Spleen (tissue), 7 donors: ENCODE measurements at regions not wholly inside any gene's neighbourhood (a gene's known extent, or its start where the extent isn't known, plus 50 kb on each side); places are given as distances from the start of the nearest gene placed in this dataset.

ENCODE experiments used
- CTCF ChIP-seq, 11 experiments: fragments of 200-600 bp in 7 of 11; fragments of 450-650 bp in 4 of 11; sonication (generic) in 4 of 11; IDR thresholded peaks in 8 of 11; conservative IDR thresholded peaks in 3 of 11; 1 replicate in 7 of 11; 2 replicates in 4 of 11; pipeline versions ENCODE4 v1.4.0 to v1.8.0; 2016 to 2021; ENCODE audit warnings: antibody characterized with exemption in 11 of 11, inconsistent platforms in 4 of 11, mild to moderate bottlenecking in 1 of 11
- POLR2A ChIP-seq, 3 donors: fragments of 450-650 bp; IDR thresholded peaks; one replicate each; pipeline ENCODE4 v1.5.1; 2017; ENCODE audit warnings: antibody characterized with exemption in 3 of 3, mild to moderate bottlenecking in 1 of 3
- donor health status: DM: no; HTN: no; CAD: no; lungs with moderate emphysema.
- donor health status: DM: no; HTN: no; CAD: no.
- donor health status: DM: no; HTN: no; CAD: no.

DNA sequence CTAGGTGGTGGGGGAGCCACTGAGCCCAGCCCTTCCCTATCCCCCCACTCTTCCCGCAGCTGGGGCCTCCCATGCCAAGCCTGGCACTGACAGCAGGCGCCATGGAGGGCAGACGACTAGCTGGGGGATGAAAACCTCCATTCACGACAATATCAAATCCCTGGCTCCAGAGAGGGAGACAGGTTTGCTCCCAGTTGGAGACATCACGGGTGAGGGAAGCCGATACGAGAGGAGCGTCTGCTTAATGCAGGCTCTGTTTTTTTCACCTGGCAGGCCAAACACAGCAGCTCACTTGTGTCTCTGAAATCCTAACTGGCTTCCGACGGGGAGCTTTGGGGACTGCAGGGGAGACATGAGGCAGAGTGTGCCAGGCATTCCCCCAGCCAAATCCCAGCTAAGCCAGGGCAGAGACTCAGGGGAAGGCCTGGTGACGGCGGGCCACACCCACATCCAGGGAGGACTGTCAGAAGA is 307.4 kb upstream of the ZMIZ1 start:
- TF ChIP-seq CTCF (IDR thresholded peaks at IDR 0.05 in 8 of 11, conservative IDR thresholded peaks at IDR 0.05 in 3 of 11) (no peak), POLR2A (IDR thresholded peaks at IDR 0.05) (no peak)
